Heart right ventricle (tissue), 16 donors: ENCODE measurements at regions not wholly inside any gene's neighbourhood (a gene's known extent, or its start where the extent isn't known, plus 50 kb on each side); places are given as distances from the start of the nearest gene placed in this dataset.

ENCODE experiments used
- ATAC-seq, 8 donors: fragments of 200-7000 bp; cut with Tn5 transposase; one replicate each; pipeline ENCODE4 v1.9.1; 2020; ENCODE audit warnings: mild to moderate bottlenecking in 8 of 8, moderate library complexity in 8 of 8, moderate number of reproducible peaks in 1 of 8
- DNase-seq, 2 donors: peaks; one replicate each; pipeline ENCODE4 v3.0.0-alpha.2; 2020
- H3K27ac ChIP-seq, 10 donors: fragments of 200-600 bp; sonication (generic) in 2 of 10; one replicate each; pipeline versions ENCODE4 v1.5.0 to v1.8.0; 2020 to 2022; ENCODE audit warnings: mild to moderate bottlenecking in 3 of 10
- H3K27me3 ChIP-seq, 7 donors: fragments of 200-600 bp; one replicate each; pipeline ENCODE4 v1.8.0; 2021 to 2022; ENCODE audit warnings: mild to moderate bottlenecking in 2 of 7
- H3K36me3 ChIP-seq, 9 donors: fragments of 200-600 bp; sonication (generic) in 1 of 9; one replicate each; pipeline versions ENCODE4 v1.5.0 to v1.8.0; 2020 to 2022; ENCODE audit warnings: mild to moderate bottlenecking in 2 of 9
- H3K4me1 ChIP-seq, 9 donors: fragments of 200-600 bp; sonication (generic) in 1 of 9; one replicate each; pipeline versions ENCODE4 v1.5.0 to v1.8.0; 2020 to 2022; ENCODE audit warnings: mild to moderate bottlenecking in 4 of 9
- H3K4me3 ChIP-seq, 10 donors: fragments of 200-600 bp; sonication (generic) in 2 of 10; one replicate each; pipeline versions ENCODE4 v1.5.0 to v1.8.0; 2020 to 2022; ENCODE audit warnings: mild to moderate bottlenecking in 7 of 10, moderate library complexity in 2 of 10
- H3K9me3 ChIP-seq, 11 donors: fragments of 200-600 bp in 10 of 11; sonication (generic) in 2 of 11; one replicate each; pipeline versions ENCODE4 v1.5.0 to v1.8.0; 2013 to 2022; ENCODE audit warnings: mild to moderate bottlenecking in 2 of 11, control low read depth in 1 of 11, moderate library complexity in 1 of 11
- WGBS, 2 donors: extraction: QIAGEN DNeasy Blood & Tissue Kit; methylation state at CpG; one replicate each; pipeline ENCODE4 v1.1.7; 2013; ENCODE audit warnings: inconsistent platforms in 1 of 2; 5-methylcytosine and 5-hydroxymethylcytosine counted together
- intact Hi-C, 10 donors: fragments of 100-400 bp; cut with DNase I; formaldehyde crosslinking; loops; one replicate each; pipeline versions ENCODE4 v1.11.1 to v1.14.2; 2022
- TF ChIP-seq, protein P1 (sequence below), 9 donors: fragments of 200-600 bp; sonication (generic) in 2 of 9; IDR thresholded peaks; one replicate each; pipeline versions ENCODE4 v1.5.0 to v1.8.0; 2021 to 2022; ENCODE audit warnings: antibody characterized with exemption in 9 of 9, mild to moderate bottlenecking in 5 of 9, moderate library complexity in 1 of 9
- donor health status: Arrhythmogenic right ventricular cardiomyopathy.
- donor health status: ischemic (EF 13 %, LVEDD 7.1; RV severe dilation, severe dysfunction).
- donor health status: healthy with polysubstance abuse.
- donor health status: DM: no; HTN: yes; CAD: no.
- donor health status: DM: no; HTN: no; CAD: no.
- donor health status: ischemic (EF 25% LVEDD 6.9; RV normal size, moderate dysfunction).
- donor health status: ischemic (EF 25% LVEDD 5.7; RV mildly dilated, moderate dysfunction).
- donor health status: healthy.
- donor health status: DM: yes; HTN: yes; CAD: no.
- donor health status: Ischemic cardiomyopathy.
- donor health status: ischemic (EF 35%, LVEDD 5.7; RV mildly dilated, moderate dysfunction).
- donor health status: nonischemic (EF 11% LVEDD 7.7; RV severe dilation, severe dysfunction).
- donor health status: DM: yes; HTN: yes; CAD: no.
- donor health status: PGD.
- donor health status: ischemic (EF 29% LVEDD 5.4; RV normal size, mild dysfunction).
- donor health status: nonischemic (EF 23%, LVEDD 6.1; RV moderate dilation, normal function).

DNA sequence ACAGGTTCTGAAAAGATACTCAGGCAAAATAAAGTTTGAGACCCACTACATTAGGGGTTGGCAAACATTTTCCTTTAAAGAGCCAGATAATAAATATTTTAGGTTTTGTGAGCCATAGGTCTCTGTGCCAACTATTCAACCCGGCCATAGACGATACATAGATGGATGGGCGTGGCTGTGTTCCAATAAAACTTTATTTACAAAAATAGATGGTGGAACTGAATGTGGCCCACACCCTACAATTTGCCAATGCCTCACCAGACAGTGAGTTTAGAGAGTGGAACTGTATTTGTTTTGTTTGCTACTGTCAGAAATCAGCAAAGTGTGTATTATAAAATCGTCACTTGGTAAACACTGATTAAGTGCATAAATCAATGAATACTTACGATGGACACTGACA, 78.0 kb downstream of the ACKR3 start:
- no peak for DNase-seq
- WGBS, 2 donors = 95 to 98% methylated on average over 5 of the region's 5 CpGs
- intact Hi-C loops = no loop called here
- TF ChIP-seq, protein P1, sequence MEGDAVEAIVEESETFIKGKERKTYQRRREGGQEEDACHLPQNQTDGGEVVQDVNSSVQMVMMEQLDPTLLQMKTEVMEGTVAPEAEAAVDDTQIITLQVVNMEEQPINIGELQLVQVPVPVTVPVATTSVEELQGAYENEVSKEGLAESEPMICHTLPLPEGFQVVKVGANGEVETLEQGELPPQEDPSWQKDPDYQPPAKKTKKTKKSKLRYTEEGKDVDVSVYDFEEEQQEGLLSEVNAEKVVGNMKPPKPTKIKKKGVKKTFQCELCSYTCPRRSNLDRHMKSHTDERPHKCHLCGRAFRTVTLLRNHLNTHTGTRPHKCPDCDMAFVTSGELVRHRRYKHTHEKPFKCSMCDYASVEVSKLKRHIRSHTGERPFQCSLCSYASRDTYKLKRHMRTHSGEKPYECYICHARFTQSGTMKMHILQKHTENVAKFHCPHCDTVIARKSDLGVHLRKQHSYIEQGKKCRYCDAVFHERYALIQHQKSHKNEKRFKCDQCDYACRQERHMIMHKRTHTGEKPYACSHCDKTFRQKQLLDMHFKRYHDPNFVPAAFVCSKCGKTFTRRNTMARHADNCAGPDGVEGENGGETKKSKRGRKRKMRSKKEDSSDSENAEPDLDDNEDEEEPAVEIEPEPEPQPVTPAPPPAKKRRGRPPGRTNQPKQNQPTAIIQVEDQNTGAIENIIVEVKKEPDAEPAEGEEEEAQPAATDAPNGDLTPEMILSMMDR (IDR thresholded peaks at IDR 0.05) = no peak
- no peaks in the 10 kb centered on the region for H3K36me3 ChIP-seq
- ATAC-seq = no peak
- peaks cover 0 to 8% (median 0%) of the 10 kb centered on the region in 7 donors for H3K27me3 ChIP-seq
- no peak overlapping the region for H3K27ac ChIP-seq
- peaks cover 0 to 12% (median 6%) of the 10 kb centered on the region in 9 donors for H3K4me1 ChIP-seq
- H3K4me3 ChIP-seq = no peak overlapping the region
- peaks cover 0 to 28% (median 7%) of the 10 kb centered on the region in 11 donors for H3K9me3 ChIP-seq

DNA sequence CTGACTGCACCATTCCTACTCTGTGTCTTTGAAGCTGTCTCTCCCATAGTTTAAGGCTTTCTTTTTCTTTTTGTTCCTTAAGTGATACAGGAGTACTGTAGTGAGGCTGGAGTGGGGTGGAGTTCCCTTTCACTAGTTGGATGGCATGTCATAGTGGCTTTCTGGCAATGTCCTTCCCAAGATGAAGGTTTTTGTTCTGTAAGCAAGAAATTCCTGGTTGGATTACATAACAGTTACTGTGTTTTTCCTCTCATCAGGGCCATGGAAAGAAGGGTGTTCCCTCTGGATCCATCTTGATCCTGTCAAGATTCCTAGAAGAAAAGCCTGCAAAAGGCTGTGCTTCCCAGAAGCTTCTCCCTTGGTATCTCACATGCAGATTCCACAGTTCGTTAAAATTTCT, 84.2 kb downstream of the ACKR3 start:
- intact Hi-C loops = no loop called here
- Histone ChIP-seq H3K27ac (no peak overlapping the region), H3K27me3 (peaks cover 0 to 8% (median 0%) of the 10 kb centered on the region in 7 donors), H3K4me1 (no peaks in the 10 kb centered on the region), H3K36me3 (no peaks in the 10 kb centered on the region), H3K9me3 (peaks cover 0 to 19% (median 7%) of the 10 kb centered on the region in 11 donors), H3K4me3 (no peak overlapping the region)
- WGBS, 2 donors = 69 to 70% methylated on average over 1 of the region's 1 CpG
- TF ChIP-seq, protein P1 (IDR thresholded peaks at IDR 0.05) = no peak
- DNase-seq (no peak), ATAC-seq (peak in 3 of 8 donors; percentile 37 to 69 (median 56))

DNA sequence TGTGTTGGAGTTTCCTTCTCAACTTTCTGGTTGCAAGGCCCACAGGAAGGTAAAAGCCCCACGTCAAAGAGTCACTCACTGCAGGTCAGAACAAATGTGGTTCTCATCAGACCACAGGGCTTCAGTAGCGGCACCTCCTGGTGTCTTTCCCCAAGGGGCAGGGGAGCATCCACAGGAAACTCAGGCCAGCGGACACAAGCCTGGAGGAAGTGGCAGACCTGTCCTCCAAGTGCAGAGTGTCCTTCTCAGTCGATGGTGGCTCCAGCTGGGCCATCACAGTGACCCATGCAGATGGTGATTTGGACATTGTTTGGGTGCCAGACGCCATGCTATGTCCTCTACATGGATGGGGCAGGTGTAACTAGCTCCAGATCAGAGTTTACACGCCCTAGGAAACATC, 84.9 kb downstream of the ACKR3 start:
- Histone ChIP-seq H3K36me3 (no peaks in the 10 kb centered on the region), H3K4me1 (peaks cover 0 to 4% (median 1%) of the 10 kb centered on the region in 9 donors), H3K27me3 (peaks cover 0 to 7% (median 0%) of the 10 kb centered on the region in 7 donors), H3K4me3 (no peak overlapping the region), H3K27ac (no peak overlapping the region), H3K9me3 (peaks cover 0 to 13% (median 5%) of the 10 kb centered on the region in 11 donors)
- ATAC-seq (no peak), DNase-seq (no peak)
- 86 to 92% methylated on average over 6 of the region's 6 CpGs for WGBS, 2 donors
- TF ChIP-seq, protein P1 (IDR thresholded peaks at IDR 0.05) = no peak
- intact Hi-C loops = no loop called here

DNA sequence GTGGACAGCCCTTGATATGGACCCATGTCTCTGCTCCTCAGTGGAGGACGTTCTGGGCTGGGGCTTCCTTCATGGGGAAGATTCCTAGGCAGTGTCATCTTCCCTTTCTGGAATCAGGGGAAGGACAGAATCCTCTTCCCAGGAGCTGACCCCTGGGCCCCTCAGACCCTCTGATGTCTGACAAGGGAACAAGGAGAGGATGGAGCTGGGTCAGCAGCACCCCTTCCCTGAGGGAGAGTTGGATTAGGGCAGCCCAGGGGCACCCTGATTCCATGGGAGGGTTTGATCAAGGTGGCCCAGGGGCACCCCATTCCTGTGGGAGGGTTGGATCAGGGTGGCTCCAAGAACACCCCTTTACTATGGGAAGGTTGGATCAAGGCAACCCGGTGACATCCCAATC, 86.5 kb downstream of the ACKR3 start:
- Histone ChIP-seq H3K36me3 (no peaks in the 10 kb centered on the region), H3K4me1 (peaks cover 0 to 21% (median 17%) of the 10 kb centered on the region in 9 donors), H3K4me3 (no peak overlapping the region), H3K27me3 (no peaks in the 10 kb centered on the region), H3K9me3 (no peaks in the 10 kb centered on the region), H3K27ac (no peak overlapping the region)
- intact Hi-C loops = no loop called here
- no peak for ATAC-seq
- WGBS, 2 donors = 87 to 95% methylated on average over 2 of the region's 2 CpGs
- DNase-seq = no peak
- TF ChIP-seq, protein P1 (IDR thresholded peaks at IDR 0.05) = no peak
